H1 (cell line): ENCODE measurements at regions not wholly inside any gene's neighbourhood (a gene's known extent, or its start where the extent isn't known, plus 50 kb on each side); places are given as distances from the start of the nearest gene placed in this dataset.

ENCODE experiments used
- CTCF ChIA-PET: fragments of 300-600 bp; sonication (Branson Sonifier 250); formaldehyde crosslinking; loops from one replicate; lab custom pipeline; 2021; ENCODE audit not compliant: partially characterized antibody; lab: Charles Lee
- POLR2A ChIA-PET: fragments of 300-600 bp; sonication (Branson Sonifier 250); formaldehyde crosslinking; loops from one replicate; lab custom pipeline; 2021; ENCODE audit warnings: inconsistent platforms; ENCODE audit not compliant: partially characterized antibody; lab: Charles Lee
- DNase-seq, 2 experiments: peaks; one replicate each; pipeline versions ENCODE4 v3.0.0 to v3.0.0-alpha.2; 2010 to 2022; ENCODE audit warnings: low spot score in 2 of 2, low read depth in 1 of 2, mixed read lengths in 1 of 2
- FAIRE-seq: peaks from 2 replicates; lab custom pipeline; 2011; peaks lifted over from hg19 to GRCh38; lab: Jason Lieb, UNC
- H2AFZ ChIP-seq: 2 replicates; pipeline ENCODE4 v1.8.1; 2012; ENCODE audit warnings: low read length, inconsistent platforms
- H2AK5ac ChIP-seq: 2 replicates; pipeline ENCODE4 v1.6.1; 2013; ENCODE audit warnings: low read depth, low read length
- H2BK120ac ChIP-seq: replicated peaks from 2 replicates; pipeline ENCODE3; 2013; ENCODE audit warnings: low read depth, low read length, inconsistent platforms
- H2BK12ac ChIP-seq: 2 replicates; pipeline ENCODE4 v1.6.1; 2013; ENCODE audit warnings: low read depth, low read length
- H2BK15ac ChIP-seq: 2 replicates; pipeline ENCODE4 v1.6.1; 2013; ENCODE audit warnings: low read length
- H2BK20ac ChIP-seq: 2 replicates; pipeline ENCODE4 v1.6.1; 2013; ENCODE audit warnings: low read length
- H2BK5ac ChIP-seq: 2 replicates; pipeline ENCODE4 v1.6.1; 2013; ENCODE audit warnings: low read depth, low read length
- H3K14ac ChIP-seq: 2 replicates; pipeline ENCODE4 v1.6.1; 2013; ENCODE audit warnings: inconsistent platforms; ENCODE audit not compliant: insufficient read length
- H3K18ac ChIP-seq: 2 replicates; pipeline ENCODE4 v1.6.1; 2013; ENCODE audit warnings: low read length; ENCODE audit errors: extremely low read depth
- H3K23ac ChIP-seq: 2 replicates; pipeline ENCODE4 v1.6.1; 2013; ENCODE audit warnings: inconsistent platforms; ENCODE audit not compliant: insufficient read length
- H3K23me2 ChIP-seq: 2 replicates; pipeline ENCODE4 v1.6.1; 2013; ENCODE audit warnings: low read depth, low read length
- H3K27ac ChIP-seq: 2 replicates; pipeline ENCODE4 v1.6.1; 2011; ENCODE audit warnings: low read depth, low read length, inconsistent platforms
- H3K27me3 ChIP-seq, 4 experiments: replicated peaks in 1 of 4; 1 replicate in 1 of 4; 2 replicates in 3 of 4; pipeline versions ENCODE4 v1.6.1 to v1.8.1; 2011 to 2013; ENCODE audit warnings: low read length in 3 of 4, mild to moderate bottlenecking in 3 of 4, inconsistent platforms in 2 of 4, mixed read lengths in 2 of 4, moderate library complexity in 1 of 4; ENCODE audit not compliant: control insufficient read depth in 3 of 4, insufficient read depth in 3 of 4; ENCODE audit errors: extremely low read depth in 1 of 4
- H3K36me3 ChIP-seq, 4 experiments: 2 replicates each; pipeline versions ENCODE4 v1.6.1 to v1.8.1; 2011 to 2013; ENCODE audit warnings: mild to moderate bottlenecking in 4 of 4, low read length in 3 of 4, moderate library complexity in 2 of 4, control low read depth in 1 of 4, inconsistent platforms in 1 of 4; ENCODE audit not compliant: insufficient read depth in 4 of 4, control insufficient read depth in 2 of 4
- H3K4ac ChIP-seq: replicated peaks from 2 replicates; pipeline ENCODE3; 2013; ENCODE audit warnings: low read length, low read depth, mixed read lengths, inconsistent platforms; ENCODE audit not compliant: insufficient read length
- H3K4me1 ChIP-seq, 4 experiments: replicated peaks in 1 of 4; 1 replicate in 1 of 4; 2 replicates in 3 of 4; pipeline versions ENCODE4 v1.6.1 to v1.8.1; 2011 to 2013; ENCODE audit warnings: low read length in 3 of 4, inconsistent platforms in 2 of 4, mixed read lengths in 1 of 4; ENCODE audit not compliant: insufficient read depth in 4 of 4, control insufficient read depth in 3 of 4
- H3K4me2 ChIP-seq, 2 experiments: 2 replicates each; pipeline versions ENCODE4 v1.6.1 to v1.8.1; 2011 to 2013; ENCODE audit warnings: low read depth in 2 of 2, low read length in 2 of 2, control low read depth in 1 of 2, inconsistent platforms in 1 of 2, mild to moderate bottlenecking in 1 of 2; ENCODE audit not compliant: insufficient read depth in 1 of 2
- H3K4me3 ChIP-seq, 4 experiments: fragments of 200-600, 300-600 bp in 1 of 4; sonication (generic), shearing (Covaris generic), sonication (Bioruptor Twin) in 1 of 4; 2 replicates each; pipeline versions ENCODE4 v1.5.1 to v1.8.1; 2011 to 2016; ENCODE audit warnings: low read length in 4 of 4, low read depth in 3 of 4, control low read depth in 2 of 4, inconsistent platforms in 2 of 4, mild to moderate bottlenecking in 2 of 4, mixed read lengths in 1 of 4, moderate library complexity in 1 of 4; ENCODE audit not compliant: insufficient read depth in 2 of 4; ENCODE audit errors: extremely low read depth in 1 of 4
- H3K56ac ChIP-seq: replicated peaks from 2 replicates; pipeline ENCODE3; 2013; ENCODE audit warnings: low read depth, mild to moderate bottlenecking, mixed read lengths, low read length, inconsistent platforms; ENCODE audit not compliant: insufficient read length
- H3K79me1 ChIP-seq: 2 replicates; pipeline ENCODE4 v1.6.1; 2013; ENCODE audit warnings: low read depth, low read length, control low read depth
- H3K79me2 ChIP-seq, 2 experiments: 2 replicates each; pipeline versions ENCODE4 v1.6.1 to v1.8.1; 2012 to 2013; ENCODE audit warnings: low read length in 2 of 2, mild to moderate bottlenecking in 2 of 2, inconsistent platforms in 1 of 2; ENCODE audit not compliant: insufficient read depth in 2 of 2, control insufficient read depth in 1 of 2
- H3K9ac ChIP-seq, 4 experiments: replicated peaks in 1 of 4; 1 replicate in 1 of 4; 2 replicates in 3 of 4; pipeline versions ENCODE4 v1.6.1 to v1.8.1; 2011 to 2013; ENCODE audit warnings: low read depth in 3 of 4, low read length in 3 of 4, control low read depth in 2 of 4, mild to moderate bottlenecking in 2 of 4, moderate library complexity in 2 of 4, inconsistent platforms in 1 of 4; ENCODE audit errors: extremely low read depth in 1 of 4
- H3K9me3 ChIP-seq, 2 experiments: 2 replicates each; pipeline versions ENCODE4 v1.6.1 to v1.8.1; 2012 to 2013; ENCODE audit warnings: mild to moderate bottlenecking in 2 of 2, moderate library complexity in 2 of 2, control low read depth in 1 of 2, inconsistent platforms in 1 of 2, low read depth in 1 of 2, low read length in 1 of 2, mixed read lengths in 1 of 2; ENCODE audit not compliant: insufficient read depth in 2 of 2
- H4K20me1 ChIP-seq, 2 experiments: replicated peaks in 1 of 2; 2 replicates each; pipeline versions ENCODE3 to v1.8.1; 2011 to 2013; ENCODE audit warnings: inconsistent platforms in 2 of 2, low read length in 2 of 2, mild to moderate bottlenecking in 1 of 2; ENCODE audit not compliant: insufficient read depth in 2 of 2, control insufficient read depth in 1 of 2
- H4K5ac ChIP-seq: 2 replicates; pipeline ENCODE4 v1.6.1; 2013; ENCODE audit warnings: low read length, low read depth, mixed read lengths, inconsistent platforms; ENCODE audit not compliant: insufficient read length
- H4K8ac ChIP-seq: 2 replicates; pipeline ENCODE4 v1.8.0; 2013; ENCODE audit warnings: mild to moderate bottlenecking, moderate library complexity, low read length, inconsistent platforms; ENCODE audit not compliant: insufficient read depth; ENCODE audit errors: extremely low read depth
- H4K91ac ChIP-seq: replicated peaks from 2 replicates; pipeline ENCODE3; 2013; ENCODE audit warnings: low read length, mixed read lengths, inconsistent platforms; ENCODE audit not compliant: insufficient read length
- ASH2L ChIP-seq: fragments of 200-600, 300-600 bp; sonication (generic); IDR thresholded peaks from one replicate; pipeline ENCODE4 v1.7.1; 2017; ENCODE audit warnings: low read length
- BRCA1 ChIP-seq: IDR thresholded peaks from 2 replicates; pipeline ENCODE4 v1.6.1; 2012; ENCODE audit warnings: low read depth, low read length, improper control_type of control experiment
- POLR2A ChIP-seq, 2 experiments: IDR thresholded peaks; 1 replicate in 1 of 2; 2 replicates in 1 of 2; pipeline ENCODE4 v1.6.1; 2011; ENCODE audit warnings: low read depth in 2 of 2, low read length in 2 of 2, mild to moderate bottlenecking in 2 of 2; ENCODE audit errors: control extremely low read depth in 1 of 2
- POLR2AphosphoS5 ChIP-seq: IDR thresholded peaks from 2 replicates; pipeline ENCODE4 v1.6.1; 2011; ENCODE audit warnings: low read depth, low read length
- RBBP5 ChIP-seq: IDR thresholded peaks from 2 replicates; pipeline ENCODE4 v1.7.1; 2012; ENCODE audit warnings: low read depth, mild to moderate bottlenecking, inconsistent platforms, low read length, moderate library complexity, borderline replicate concordance
- RNF2 ChIP-seq: fragments of 200-900, 300-1000 bp; sonication (generic); IDR thresholded peaks from 2 replicates; pipeline ENCODE4 v1.7.1; 2016; ENCODE audit warnings: borderline replicate concordance, low read depth, mild to moderate bottlenecking, antibody characterized with exemption, low read length; ENCODE audit not compliant: poor library complexity, severe bottlenecking; ENCODE audit errors: missing control alignments
- SIRT6 ChIP-seq: IDR thresholded peaks from one replicate; pipeline ENCODE4 v1.7.1; 2012; ENCODE audit warnings: low read length, inconsistent platforms
- SP1 ChIP-seq: IDR thresholded peaks from 2 replicates; pipeline ENCODE4 v1.6.1; 2011; ENCODE audit warnings: low read depth, low read length
- SP4 ChIP-seq: IDR thresholded peaks from 2 replicates; pipeline ENCODE4 v1.6.1; 2012; ENCODE audit warnings: low read length, inconsistent platforms
- TAF7 ChIP-seq: optimal IDR thresholded peaks from 2 replicates; pipeline ENCODE3; 2011; ENCODE audit warnings: low read depth, mild to moderate bottlenecking, inconsistent platforms, low read length, moderate library complexity, borderline replicate concordance
- WGBS, 2 experiments: shearing (Covaris generic) in 1 of 2; methylation state at CpG; one replicate each; pipeline versions ENCODE4 v1.1.6 to v1.1.7; 2013 to 2015; ENCODE audit warnings: low lambda C conversion rate in 2 of 2, mixed read lengths in 2 of 2, inconsistent platforms in 1 of 2, low coverage in 1 of 2, missing lambda C conversion rate in 1 of 2; ENCODE audit not compliant: insufficient replicate concordance in 2 of 2, insufficient coverage in 1 of 2, insufficient read length in 1 of 2; ENCODE audit errors: extremely low coverage in 1 of 2, missing lambda C conversion rate in 1 of 2; 5-methylcytosine and 5-hydroxymethylcytosine counted together
- TF ChIP-seq, protein P1 (sequence below): IDR thresholded peaks from 2 replicates; pipeline ENCODE4 v1.6.1; 2012; ENCODE audit warnings: inconsistent platforms

DNA sequence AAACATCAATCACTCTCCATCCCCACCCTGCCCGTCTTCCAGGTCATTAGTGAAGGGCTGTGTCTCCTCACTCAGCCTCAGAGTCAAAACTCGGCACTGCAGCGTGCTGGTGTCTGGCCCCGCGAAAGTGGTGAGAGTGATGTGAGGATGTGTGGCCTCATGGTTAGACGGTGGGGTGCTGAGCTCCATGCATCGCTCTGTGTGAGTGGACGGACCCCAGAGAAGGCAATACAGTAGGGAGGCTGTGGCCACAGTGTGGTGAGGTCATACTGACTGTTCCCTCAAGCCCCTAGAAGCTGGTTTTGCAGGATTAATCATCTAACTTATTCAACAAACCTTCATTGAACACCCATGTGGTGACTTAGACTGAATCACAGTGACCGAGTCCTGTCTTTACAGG, 329.9 kb upstream of the AJAP1 start:
- Histone ChIP-seq H3K4me3 (no peak overlapping the region), H3K4me1 (peaks cover 0 to 4% (median 0%) of the 10 kb centered on the region in 4 experiments; a peak in 1 of 7 replicates), H2BK12ac (no peak overlapping the region), H2BK120ac (no peak overlapping the region), H3K18ac (no peak overlapping the region), H2BK5ac (no peak overlapping the region), H3K27me3 (no peaks in the 10 kb centered on the region), H3K79me1 (no peaks in the 10 kb centered on the region)
- 81% methylated on average over 9 of the region's 9 CpGs; no CpG with 5 or more reads in 1 of the 2 experiments for WGBS, 2 experiments
- CTCF ChIA-PET: no interaction called here
- no peak for TF ChIP-seq SP1
- no peak for TF ChIP-seq RNF2
- TF ChIP-seq TAF7: no peak
- TF ChIP-seq ASH2L: no peak
- no peak for TF ChIP-seq POLR2A (IDR thresholded peaks at IDR 0.05; ENCODE audit: control extremely low read depth in 1 of 2, low read depth in 2 of 2, low read length in 2 of 2)
- TF ChIP-seq, protein P1, sequence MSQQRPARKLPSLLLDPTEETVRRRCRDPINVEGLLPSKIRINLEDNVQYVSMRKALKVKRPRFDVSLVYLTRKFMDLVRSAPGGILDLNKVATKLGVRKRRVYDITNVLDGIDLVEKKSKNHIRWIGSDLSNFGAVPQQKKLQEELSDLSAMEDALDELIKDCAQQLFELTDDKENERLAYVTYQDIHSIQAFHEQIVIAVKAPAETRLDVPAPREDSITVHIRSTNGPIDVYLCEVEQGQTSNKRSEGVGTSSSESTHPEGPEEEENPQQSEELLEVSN: no peak
- no peak for TF ChIP-seq SIRT6
- TF ChIP-seq BRCA1: no peak
- no peak for TF ChIP-seq POLR2AphosphoS5
- TF ChIP-seq RBBP5: no peak
- no peak for TF ChIP-seq SP4
- TF ChIP-seq, all 59 proteins: peak for 0
- no peak overlapping the region for H3K9ac ChIP-seq
- H2AFZ ChIP-seq: no peak overlapping the region
- H4K8ac ChIP-seq: no peak overlapping the region
- no peak overlapping the region for H2AK5ac ChIP-seq
- no peaks in the 10 kb centered on the region for H4K20me1 ChIP-seq
- no peak for DNase-seq
- FAIRE-seq: no peak
- no peak overlapping the region for H3K4ac ChIP-seq
- no peak overlapping the region for H3K23ac ChIP-seq
- peaks cover 10 to 63% of the 10 kb centered on the region in 2 experiments; a peak in 3 of 4 replicates for H3K9me3 ChIP-seq
- no peak overlapping the region for H2BK15ac ChIP-seq
- no peak overlapping the region for H4K91ac ChIP-seq
- no peaks in the 10 kb centered on the region for H3K36me3 ChIP-seq
- H3K23me2 ChIP-seq: no peaks in the 10 kb centered on the region
- no peaks in the 10 kb centered on the region for H3K79me2 ChIP-seq
- no peak overlapping the region for H4K5ac ChIP-seq
- no peak overlapping the region for H2BK20ac ChIP-seq
- no peak overlapping the region for H3K14ac ChIP-seq
- no peak overlapping the region for H3K56ac ChIP-seq
- H3K4me2 ChIP-seq: no peak overlapping the region
- H3K27ac ChIP-seq: no peak overlapping the region
- POLR2A ChIA-PET: no interaction called here
